Trophoblast cell (in vitro differentiated cells and primary cell): ENCODE measurements at regions not wholly inside any gene's neighbourhood (a gene's known extent, or its start where the extent isn't known, plus 50 kb on each side); places are given as distances from the start of the nearest gene placed in this dataset.

Experiments used
- DNase-seq, 2 donors: peaks; one replicate each; pipeline ENCODE4 v3.0.0-alpha.2; 2016
- H2AFZ ChIP-seq: 2 replicates; pipeline ENCODE4 v1.6.1; 2013; ENCODE audit warnings: low read length, moderate library complexity, mild to moderate bottlenecking; ENCODE audit not compliant: insufficient read depth, poor library complexity
- H2AK5ac ChIP-seq: 2 replicates; pipeline ENCODE4 v1.6.1; 2013; ENCODE audit warnings: mild to moderate bottlenecking, low read length
- H2BK120ac ChIP-seq: 2 replicates; pipeline ENCODE4 v1.6.1; 2013; ENCODE audit warnings: low read length, mild to moderate bottlenecking, moderate library complexity; ENCODE audit not compliant: insufficient read depth, poor library complexity
- H2BK12ac ChIP-seq: 2 replicates; pipeline ENCODE4 v1.6.1; 2013; ENCODE audit warnings: mild to moderate bottlenecking, low read length, moderate library complexity
- H2BK5ac ChIP-seq: 2 replicates; pipeline ENCODE4 v1.6.1; 2013; ENCODE audit warnings: low read length, low read depth, moderate library complexity, mild to moderate bottlenecking; ENCODE audit not compliant: poor library complexity
- H3K14ac ChIP-seq: 2 replicates; pipeline ENCODE4 v1.6.1; 2013; ENCODE audit warnings: mild to moderate bottlenecking, low read length
- H3K18ac ChIP-seq: 2 replicates; pipeline ENCODE4 v1.6.1; 2013; ENCODE audit warnings: mild to moderate bottlenecking, low read length
- H3K23ac ChIP-seq: 2 replicates; pipeline ENCODE4 v1.6.1; 2013; ENCODE audit warnings: low read length
- H3K27ac ChIP-seq: 2 replicates; pipeline ENCODE4 v1.5.1; 2013; ENCODE audit warnings: low read depth, mild to moderate bottlenecking, inconsistent platforms, low read length, moderate library complexity
- H3K27me3 ChIP-seq: 2 replicates; pipeline ENCODE4 v1.6.1; 2013; ENCODE audit warnings: inconsistent platforms, mild to moderate bottlenecking, low read length, moderate library complexity; ENCODE audit not compliant: insufficient read depth
- H3K36me3 ChIP-seq, 2 experiments: 1 replicate in 1 of 2; 2 replicates in 1 of 2; pipeline ENCODE4 v1.6.1; 2013; ENCODE audit warnings: low read length in 2 of 2, mild to moderate bottlenecking in 2 of 2, moderate library complexity in 1 of 2; ENCODE audit not compliant: insufficient read depth in 2 of 2, control insufficient read depth in 1 of 2
- H3K4ac ChIP-seq: 2 replicates; pipeline ENCODE4 v1.6.1; 2013; ENCODE audit warnings: low read depth, mild to moderate bottlenecking, low read length, moderate library complexity
- H3K4me1 ChIP-seq, 2 experiments: 1 replicate in 1 of 2; 2 replicates in 1 of 2; pipeline ENCODE4 v1.6.1; 2013; ENCODE audit warnings: low read length in 2 of 2, mild to moderate bottlenecking in 2 of 2, moderate library complexity in 1 of 2; ENCODE audit not compliant: insufficient read depth in 2 of 2, control insufficient read depth in 1 of 2
- H3K4me2 ChIP-seq: 2 replicates; pipeline ENCODE4 v1.6.1; 2013; ENCODE audit warnings: inconsistent platforms, mild to moderate bottlenecking, low read length, moderate library complexity
- H3K4me3 ChIP-seq: 2 replicates; pipeline ENCODE4 v1.5.1; 2013; ENCODE audit warnings: mild to moderate bottlenecking, low read depth, low read length, inconsistent platforms
- H3K79me1 ChIP-seq: one replicate; pipeline ENCODE4 v1.6.1; 2013; ENCODE audit warnings: low read length
- H3K79me2 ChIP-seq: 2 replicates; pipeline ENCODE4 v1.6.1; 2013; ENCODE audit warnings: low read length, mild to moderate bottlenecking; ENCODE audit not compliant: control insufficient read depth, insufficient read depth, poor library complexity
- H3K9ac ChIP-seq: 2 replicates; pipeline ENCODE4 v1.6.1; 2013; ENCODE audit warnings: mild to moderate bottlenecking, low read length
- H3K9me3 ChIP-seq: 2 replicates; pipeline ENCODE4 v1.6.1; 2013; ENCODE audit warnings: low read depth, mild to moderate bottlenecking, control low read depth, inconsistent platforms, low read length; ENCODE audit not compliant: insufficient read depth
- H4K12ac ChIP-seq: 2 replicates; pipeline ENCODE4 v1.6.1; 2013; ENCODE audit warnings: low read depth, mild to moderate bottlenecking, low read length, moderate library complexity
- H4K8ac ChIP-seq: 2 replicates; pipeline ENCODE4 v1.6.1; 2013; ENCODE audit warnings: low read depth, mild to moderate bottlenecking, low read length, moderate library complexity
- H4K91ac ChIP-seq: one replicate; pipeline ENCODE4 v1.6.1; 2013; ENCODE audit warnings: low read depth, mild to moderate bottlenecking, low read length, moderate library complexity
- WGBS: extraction: QIAGEN DNeasy Blood & Tissue Kit; methylation state at CpG from one replicate; pipeline ENCODE4 v1.1.7; 2013; ENCODE audit warnings: missing lambda C conversion rate; ENCODE audit not compliant: insufficient read length, insufficient coverage; ENCODE audit errors: extremely low coverage; 5-methylcytosine and 5-hydroxymethylcytosine counted together

- no peak for DNase-seq
- Histone ChIP-seq H2AFZ (no peak overlapping the region), H2BK5ac (no peak overlapping the region), H3K27ac (no peak overlapping the region), H3K79me2 (no peaks in the 10 kb centered on the region), H3K9me3 (no peaks in the 10 kb centered on the region), H4K12ac (no peak overlapping the region), H3K14ac (no peak overlapping the region), H3K4ac (no peak overlapping the region), H3K4me2 (no peak overlapping the region), H4K8ac (no peak overlapping the region), H4K91ac (no peak overlapping the region), H3K36me3 (no peaks in the 10 kb centered on the region), H3K18ac (no peak overlapping the region), H3K23ac (no peak overlapping the region), H2BK12ac (no peak overlapping the region), H3K9ac (no peak overlapping the region), H3K79me1 (no peaks in the 10 kb centered on the region), H3K4me1 (no peaks in the 10 kb centered on the region), H2AK5ac (no peak overlapping the region), H2BK120ac (no peak overlapping the region), H3K4me3 (no peak overlapping the region), H3K27me3 (no peaks in the 10 kb centered on the region)
- WGBS: no CpG with 5 or more reads among the region's 4 CpGs
Measured at GRCh38 chrX:18017411-18017810, 156.3 kb upstream of the RAI2 start.

DNA sequence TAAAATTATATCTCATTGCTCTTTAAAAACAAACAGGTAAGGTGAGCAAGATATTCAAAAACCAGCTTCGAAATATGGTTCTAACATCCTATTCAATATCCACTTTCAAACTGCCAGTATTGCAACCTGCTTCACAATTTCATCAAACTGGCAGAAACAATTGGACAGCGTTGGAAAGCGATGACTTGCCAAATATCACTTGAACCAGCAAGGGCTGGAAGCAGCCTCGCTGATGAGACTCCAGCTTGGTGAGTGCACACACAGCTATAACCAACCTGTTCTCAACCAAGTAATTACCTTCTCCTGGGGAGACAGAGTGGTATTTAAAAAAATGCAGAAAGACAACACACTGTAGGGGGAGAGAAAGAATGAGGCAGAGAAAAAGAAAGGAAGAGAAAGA, 155.8 kb upstream of the RAI2 start:
- Histone ChIP-seq H2BK12ac (no peak overlapping the region), H2AFZ (no peak overlapping the region), H3K4ac (no peak overlapping the region), H3K79me1 (no peaks in the 10 kb centered on the region), H4K91ac (no peak overlapping the region), H3K27me3 (no peaks in the 10 kb centered on the region), H3K14ac (no peak overlapping the region), H3K27ac (no peak overlapping the region), H3K4me2 (no peak overlapping the region), H2AK5ac (no peak overlapping the region), H2BK5ac (no peak overlapping the region), H3K9ac (no peak overlapping the region), H2BK120ac (no peak overlapping the region), H3K79me2 (no peaks in the 10 kb centered on the region), H3K18ac (no peak overlapping the region), H3K9me3 (no peaks in the 10 kb centered on the region), H4K8ac (no peak overlapping the region), H4K12ac (no peak overlapping the region), H3K23ac (no peak overlapping the region), H3K36me3 (no peaks in the 10 kb centered on the region), H3K4me3 (no peak overlapping the region), H3K4me1 (no peaks in the 10 kb centered on the region)
- no CpG with 5 or more reads among the region's 4 CpGs for WGBS
- DNase-seq: no peak

GRCh38 chrX:18010253-18010652, 149.2 kb upstream of the RAI2 start:
- no peak overlapping the region for H4K91ac ChIP-seq
- no peak overlapping the region for H3K18ac ChIP-seq
- H3K79me2 ChIP-seq: no peaks in the 10 kb centered on the region
- no peak overlapping the region for H2BK120ac ChIP-seq
- H3K9ac ChIP-seq: no peak overlapping the region
- no peaks in the 10 kb centered on the region for H3K27me3 ChIP-seq
- no peak for DNase-seq
- H3K9me3 ChIP-seq: no peaks in the 10 kb centered on the region
- H3K36me3 ChIP-seq: no peaks in the 10 kb centered on the region
- no peak overlapping the region for H3K27ac ChIP-seq
- H3K4ac ChIP-seq: no peak overlapping the region
- H2AFZ ChIP-seq: no peak overlapping the region
- no peak overlapping the region for H4K12ac ChIP-seq
- no peak overlapping the region for H3K23ac ChIP-seq
- H3K14ac ChIP-seq: no peak overlapping the region
- H4K8ac ChIP-seq: no peak overlapping the region
- no peak overlapping the region for H2BK5ac ChIP-seq
- no peak overlapping the region for H3K4me2 ChIP-seq
- no CpG with 5 or more reads among the region's 4 CpGs for WGBS
- no peaks in the 10 kb centered on the region for H3K79me1 ChIP-seq
- no peak overlapping the region for H3K4me3 ChIP-seq
- H2BK12ac ChIP-seq: no peak overlapping the region
- no peak overlapping the region for H2AK5ac ChIP-seq
- no peaks in the 10 kb centered on the region for H3K4me1 ChIP-seq

DNA sequence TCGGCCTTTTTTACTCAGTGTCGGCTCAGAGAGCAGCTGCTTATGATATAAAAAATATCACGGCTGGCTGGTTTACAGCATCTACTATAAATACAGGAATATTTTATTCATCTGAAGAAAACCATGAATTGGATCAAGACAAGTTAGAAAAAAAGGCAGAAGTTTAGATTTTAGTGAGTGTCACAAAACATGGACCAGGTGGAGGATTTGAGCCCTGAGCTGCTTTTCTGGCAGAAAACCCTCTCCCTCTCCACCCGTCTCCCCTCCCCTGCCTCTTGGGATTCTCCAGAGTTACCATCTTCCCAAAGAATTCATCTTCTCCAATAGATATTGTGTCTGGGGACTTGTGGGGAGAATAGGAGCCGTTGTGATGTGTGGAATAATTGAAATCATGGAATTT, 142.8 kb upstream of the RAI2 start:
- H3K4me1 ChIP-seq: no peaks in the 10 kb centered on the region
- H3K27ac ChIP-seq: no peak overlapping the region
- H3K4me2 ChIP-seq: no peak overlapping the region
- no peak overlapping the region for H3K4ac ChIP-seq
- no CpG with 5 or more reads among the region's 5 CpGs for WGBS
- H4K91ac ChIP-seq: no peak overlapping the region
- no peak overlapping the region for H2BK5ac ChIP-seq
- no peak overlapping the region for H3K9ac ChIP-seq
- H3K79me1 ChIP-seq: no peaks in the 10 kb centered on the region
- H3K23ac ChIP-seq: no peak overlapping the region
- H2AFZ ChIP-seq: no peak overlapping the region
- DNase-seq: no peak
- no peak overlapping the region for H4K8ac ChIP-seq
- no peak overlapping the region for H2AK5ac ChIP-seq
- H3K9me3 ChIP-seq: no peaks in the 10 kb centered on the region
- no peak overlapping the region for H2BK120ac ChIP-seq
- H3K27me3 ChIP-seq: no peaks in the 10 kb centered on the region
- H2BK12ac ChIP-seq: no peak overlapping the region
- H3K18ac ChIP-seq: no peak overlapping the region
- no peaks in the 10 kb centered on the region for H3K79me2 ChIP-seq
- no peak overlapping the region for H4K12ac ChIP-seq
- H3K4me3 ChIP-seq: no peak overlapping the region
- no peaks in the 10 kb centered on the region for H3K36me3 ChIP-seq
- no peak overlapping the region for H3K14ac ChIP-seq
